LNCAP (cell line): ENCODE measurements at regions not wholly inside any gene's neighbourhood (a gene's known extent, or its start where the extent isn't known, plus 50 kb on each side); places are given as distances from the start of the nearest gene placed in this dataset.

ENCODE experiments used
- TF ChIP-seq, protein P1 (sequence below): fragments of 450-650 bp; IDR thresholded peaks from 2 replicates; pipeline ENCODE4 v1.5.1; 2017; ENCODE audit warnings: mild to moderate bottlenecking

DNA sequence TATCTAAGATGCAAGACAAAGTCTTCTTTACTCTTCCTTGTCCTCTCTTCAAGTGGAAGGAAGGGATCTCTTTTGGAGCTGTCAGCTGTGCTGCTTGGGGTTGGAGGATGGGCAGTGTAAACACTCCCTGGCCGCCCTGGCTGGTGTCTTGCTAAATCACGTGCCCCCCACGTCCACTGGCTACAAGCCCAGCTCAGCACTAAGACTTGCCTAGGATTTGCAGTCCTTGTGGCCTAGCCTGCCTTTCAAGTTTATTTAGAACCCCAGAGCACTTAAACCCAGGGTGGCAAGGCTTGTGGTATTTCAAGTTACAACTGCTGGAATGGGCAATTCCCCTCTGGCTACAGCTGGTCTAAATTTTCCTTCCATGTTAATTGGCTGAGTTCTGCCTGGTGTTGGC lies 272.4 kb upstream of the MYO3A start:
- TF ChIP-seq, protein P1, sequence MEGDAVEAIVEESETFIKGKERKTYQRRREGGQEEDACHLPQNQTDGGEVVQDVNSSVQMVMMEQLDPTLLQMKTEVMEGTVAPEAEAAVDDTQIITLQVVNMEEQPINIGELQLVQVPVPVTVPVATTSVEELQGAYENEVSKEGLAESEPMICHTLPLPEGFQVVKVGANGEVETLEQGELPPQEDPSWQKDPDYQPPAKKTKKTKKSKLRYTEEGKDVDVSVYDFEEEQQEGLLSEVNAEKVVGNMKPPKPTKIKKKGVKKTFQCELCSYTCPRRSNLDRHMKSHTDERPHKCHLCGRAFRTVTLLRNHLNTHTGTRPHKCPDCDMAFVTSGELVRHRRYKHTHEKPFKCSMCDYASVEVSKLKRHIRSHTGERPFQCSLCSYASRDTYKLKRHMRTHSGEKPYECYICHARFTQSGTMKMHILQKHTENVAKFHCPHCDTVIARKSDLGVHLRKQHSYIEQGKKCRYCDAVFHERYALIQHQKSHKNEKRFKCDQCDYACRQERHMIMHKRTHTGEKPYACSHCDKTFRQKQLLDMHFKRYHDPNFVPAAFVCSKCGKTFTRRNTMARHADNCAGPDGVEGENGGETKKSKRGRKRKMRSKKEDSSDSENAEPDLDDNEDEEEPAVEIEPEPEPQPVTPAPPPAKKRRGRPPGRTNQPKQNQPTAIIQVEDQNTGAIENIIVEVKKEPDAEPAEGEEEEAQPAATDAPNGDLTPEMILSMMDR = no peak

DNA sequence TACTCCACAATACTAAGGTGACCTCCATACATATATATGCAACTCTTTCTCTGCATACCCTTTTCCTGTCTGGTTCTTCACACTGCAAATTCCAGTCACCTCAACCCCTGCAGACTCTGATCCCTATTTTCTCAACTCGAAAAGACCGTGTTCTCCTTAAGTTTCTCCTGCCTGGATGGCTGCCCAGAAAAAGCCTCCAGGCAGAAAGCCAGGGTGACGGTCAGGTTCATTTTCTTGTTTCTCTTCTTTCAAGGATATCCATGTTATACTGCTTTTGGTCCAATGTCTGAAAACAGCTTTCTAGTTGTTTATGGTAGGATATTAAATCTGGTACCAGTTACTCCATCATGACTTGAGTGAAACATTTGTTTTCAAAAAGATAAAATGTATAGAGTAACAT lies 267.8 kb upstream of the MYO3A start:
- TF ChIP-seq, protein P1 = no peak

DNA sequence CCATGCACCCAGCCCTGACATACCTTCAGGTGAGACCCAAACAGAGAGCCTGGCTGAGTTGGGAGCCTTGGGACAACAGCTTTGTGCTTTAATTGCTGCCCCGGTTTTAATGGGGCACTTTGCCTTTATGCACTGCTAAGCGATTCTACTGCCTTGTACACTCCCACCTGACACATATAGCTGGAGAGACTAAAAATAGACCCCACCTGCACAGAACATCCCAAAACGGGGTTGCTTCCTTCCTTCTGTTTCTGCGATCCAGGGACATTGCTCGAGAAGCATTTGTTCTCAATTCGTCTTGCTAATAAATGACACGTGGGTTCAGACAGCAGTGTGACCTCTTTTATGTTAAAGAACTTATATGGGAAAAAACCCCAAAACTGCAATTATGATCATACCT lies 258.8 kb upstream of the MYO3A start:
- TF ChIP-seq, protein P1 = no peak

DNA sequence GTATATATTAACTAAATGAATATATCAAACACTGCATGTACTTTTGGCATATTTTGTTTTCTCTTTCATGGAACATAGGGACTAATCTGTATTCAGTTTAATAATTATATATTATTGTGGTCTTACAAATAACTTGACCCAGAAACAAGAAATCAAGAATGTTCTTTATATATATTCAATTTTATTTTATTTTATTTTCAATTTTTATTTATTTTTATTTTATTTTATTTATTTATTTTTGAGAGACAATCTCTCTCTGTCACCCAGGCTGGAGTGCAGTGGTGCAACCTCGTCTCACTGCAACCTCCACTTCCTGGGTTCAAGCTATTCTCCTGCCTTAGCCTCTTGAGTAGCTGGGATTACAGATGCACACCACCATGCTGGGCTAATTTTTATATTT lies 258.4 kb upstream of the MYO3A start:
- TF ChIP-seq, protein P1 = no peak

DNA sequence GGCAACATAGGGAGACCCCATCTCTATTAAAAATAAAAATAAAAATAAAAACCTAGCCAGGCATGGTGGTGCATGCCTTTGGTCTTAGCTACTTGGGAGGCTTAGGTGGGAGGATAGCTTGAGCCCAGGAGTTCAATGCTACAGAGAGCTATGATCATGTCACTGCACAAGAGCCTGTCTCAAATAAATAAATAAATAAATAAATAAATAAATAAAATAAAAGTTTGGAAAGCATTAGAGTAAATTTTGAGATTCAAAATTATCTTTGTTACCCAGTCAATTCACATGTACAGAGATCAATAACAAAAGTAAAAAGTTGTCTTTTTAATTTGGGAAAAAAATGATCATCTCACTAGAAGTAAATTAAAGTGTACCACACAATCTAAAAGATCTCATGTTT lies 255.8 kb upstream of the MYO3A start:
- TF ChIP-seq, protein P1 = no peak

DNA sequence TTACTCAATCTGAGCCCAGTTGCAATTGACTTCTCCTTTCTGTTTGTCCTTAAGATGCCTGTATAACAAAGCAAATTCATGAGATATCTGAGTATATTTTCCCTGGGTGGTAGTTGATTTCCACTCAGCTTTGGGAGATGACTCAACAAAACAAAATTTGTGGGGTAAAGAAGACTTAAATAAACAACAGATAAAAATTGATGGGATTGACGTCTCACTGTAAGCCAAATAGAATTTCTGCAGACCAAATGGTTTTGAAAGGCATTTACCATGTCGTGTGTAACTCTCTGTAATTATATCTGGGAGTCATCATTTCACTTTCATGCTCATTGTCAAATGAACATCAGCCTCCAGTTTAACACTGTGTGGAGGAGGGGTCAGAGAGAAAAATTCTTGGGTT lies 255.4 kb upstream of the MYO3A start:
- TF ChIP-seq, protein P1 = no peak

DNA sequence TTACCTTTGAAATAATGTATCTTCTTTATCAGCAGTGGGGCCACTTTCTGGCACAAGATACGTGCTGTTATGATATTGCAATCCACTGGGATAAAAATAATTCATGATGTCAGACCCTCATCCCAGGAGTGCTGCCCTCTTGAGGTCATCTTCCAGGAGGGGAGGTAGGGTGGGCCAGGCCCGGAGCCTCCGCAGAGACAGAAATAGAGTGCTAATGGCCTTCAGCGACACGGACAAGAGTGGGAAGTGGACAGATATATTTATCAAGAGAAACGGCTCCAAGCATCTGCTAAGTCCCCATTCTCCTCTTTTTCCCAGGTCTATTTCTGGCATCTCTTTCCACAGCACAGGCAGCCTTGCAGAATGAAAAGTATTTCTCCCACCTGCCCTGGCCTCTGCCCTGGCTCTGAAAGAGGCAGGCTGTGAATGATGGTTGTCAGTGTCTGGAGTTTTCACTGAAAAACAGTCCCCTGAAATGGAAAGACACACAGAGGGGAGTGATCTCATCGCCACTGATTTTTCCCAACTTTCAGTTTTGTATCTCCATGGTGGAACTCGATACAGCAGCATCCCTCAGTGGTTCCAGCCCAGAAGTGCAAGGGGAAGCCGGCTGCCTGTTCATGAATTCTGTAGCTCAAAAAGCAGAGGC lies 251.7 kb upstream of the MYO3A start:
- TF ChIP-seq, protein P1 = peak; percentile 90

DNA sequence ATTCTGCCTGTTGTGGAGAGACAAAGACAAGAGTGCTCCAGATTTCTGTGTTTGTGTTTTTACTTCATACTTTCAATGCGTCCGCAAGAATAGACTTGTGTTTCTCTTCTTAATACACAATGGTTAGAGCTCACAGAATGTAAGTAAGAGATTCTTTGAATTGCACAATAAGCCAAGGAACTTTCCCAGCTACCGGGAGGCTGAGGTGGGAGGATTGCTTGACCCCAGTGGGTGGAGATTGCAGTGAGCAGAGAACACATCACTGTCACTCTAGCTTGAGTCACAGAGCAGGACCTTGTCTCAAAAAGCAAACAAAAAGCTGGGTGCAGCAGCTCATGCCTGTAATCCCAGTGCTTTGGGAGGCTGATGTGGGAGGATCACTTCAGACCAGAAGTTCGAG lies 250.7 kb upstream of the MYO3A start:
- TF ChIP-seq, protein P1 = no peak
